NB4 (cell line): ENCODE measurements at regions not wholly inside any gene's neighbourhood (a gene's known extent, or its start where the extent isn't known, plus 50 kb on each side); places are given as distances from the start of the nearest gene placed in this dataset.

ENCODE experiments used
- POLR2A ChIP-seq: IDR thresholded peaks from 2 replicates; pipeline ENCODE4 v1.6.1; 2011; ENCODE audit warnings: mild to moderate bottlenecking; ENCODE audit not compliant: insufficient read length; ENCODE audit errors: extremely low read depth
- TF ChIP-seq, protein P1 (sequence below): IDR thresholded peaks from one replicate; pipeline ENCODE4 v1.5.1; 2012; ENCODE audit warnings: low read depth, low read length
- TF ChIP-seq, protein P2 (sequence below): IDR thresholded peaks from 2 replicates; pipeline ENCODE4 v1.6.1; 2011; ENCODE audit warnings: low read depth, low read length

DNA sequence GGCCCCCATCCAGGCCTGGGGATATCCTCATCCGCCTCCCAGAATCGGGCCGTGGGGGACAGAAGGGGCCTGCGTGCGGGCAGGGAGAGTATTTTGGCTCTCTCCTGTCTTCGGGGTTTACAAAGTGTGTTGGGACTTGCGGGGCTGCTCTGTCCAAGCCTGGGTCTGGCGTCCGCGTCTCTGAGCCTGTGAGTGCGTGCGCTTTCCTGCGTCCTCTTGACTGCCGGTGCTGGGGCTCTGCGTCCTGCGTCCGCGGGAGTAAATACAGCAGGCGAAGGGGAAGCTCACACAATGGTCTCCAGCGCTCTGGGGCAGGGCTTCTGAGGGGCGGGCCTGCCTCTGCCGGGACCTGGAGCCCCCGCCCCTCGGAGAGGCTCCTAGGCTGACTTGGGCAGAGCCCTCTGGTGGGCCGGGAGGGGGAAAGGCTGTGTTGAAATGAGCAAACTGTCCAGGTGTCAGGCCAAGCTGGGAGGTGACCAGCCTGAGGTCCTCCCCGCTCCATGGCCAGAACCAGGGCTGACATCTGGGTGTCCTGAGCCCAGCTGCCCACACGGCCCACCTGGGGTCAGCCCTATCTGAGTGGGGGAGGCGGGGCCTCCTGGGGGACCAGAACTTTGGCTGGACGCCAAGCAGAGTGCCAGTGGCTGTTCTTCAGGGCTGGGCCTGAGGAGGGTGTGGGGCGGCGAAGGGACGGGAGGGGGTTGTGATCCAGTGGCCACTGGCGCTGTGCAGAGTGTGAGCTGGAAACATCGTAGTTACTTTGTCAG, 233.6 kb downstream of the SEC14L1 start:
- TF ChIP-seq, protein P1, sequence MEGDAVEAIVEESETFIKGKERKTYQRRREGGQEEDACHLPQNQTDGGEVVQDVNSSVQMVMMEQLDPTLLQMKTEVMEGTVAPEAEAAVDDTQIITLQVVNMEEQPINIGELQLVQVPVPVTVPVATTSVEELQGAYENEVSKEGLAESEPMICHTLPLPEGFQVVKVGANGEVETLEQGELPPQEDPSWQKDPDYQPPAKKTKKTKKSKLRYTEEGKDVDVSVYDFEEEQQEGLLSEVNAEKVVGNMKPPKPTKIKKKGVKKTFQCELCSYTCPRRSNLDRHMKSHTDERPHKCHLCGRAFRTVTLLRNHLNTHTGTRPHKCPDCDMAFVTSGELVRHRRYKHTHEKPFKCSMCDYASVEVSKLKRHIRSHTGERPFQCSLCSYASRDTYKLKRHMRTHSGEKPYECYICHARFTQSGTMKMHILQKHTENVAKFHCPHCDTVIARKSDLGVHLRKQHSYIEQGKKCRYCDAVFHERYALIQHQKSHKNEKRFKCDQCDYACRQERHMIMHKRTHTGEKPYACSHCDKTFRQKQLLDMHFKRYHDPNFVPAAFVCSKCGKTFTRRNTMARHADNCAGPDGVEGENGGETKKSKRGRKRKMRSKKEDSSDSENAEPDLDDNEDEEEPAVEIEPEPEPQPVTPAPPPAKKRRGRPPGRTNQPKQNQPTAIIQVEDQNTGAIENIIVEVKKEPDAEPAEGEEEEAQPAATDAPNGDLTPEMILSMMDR: peak; percentile 19
- no peak for TF ChIP-seq POLR2A
- TF ChIP-seq, protein P2, sequence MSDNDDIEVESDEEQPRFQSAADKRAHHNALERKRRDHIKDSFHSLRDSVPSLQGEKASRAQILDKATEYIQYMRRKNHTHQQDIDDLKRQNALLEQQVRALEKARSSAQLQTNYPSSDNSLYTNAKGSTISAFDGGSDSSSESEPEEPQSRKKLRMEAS: no peak
